SK-N-SH (cell line): ENCODE measurements at regions not wholly inside any gene's neighbourhood (a gene's known extent, or its start where the extent isn't known, plus 50 kb on each side); places are given as distances from the start of the nearest gene placed in this dataset.
A peak's percentile ranks its signal among the peaks of the same experiment; 100 is the strongest.

Experiments
- CTCF ChIA-PET: fragments of 300-600, 350-600 bp; formaldehyde crosslinking; extraction: SDS; loops from one replicate; lab custom pipeline; 2021; lab: Yijun Ruan, JAX
- POLR2A ChIA-PET: fragments of 350-600 bp; sonication (Branson Sonifier 250); formaldehyde crosslinking; extraction: SDS; loops from one replicate; lab custom pipeline; 2020; ENCODE audit warnings: antibody characterized with exemption, inconsistent platforms; lab: Yijun Ruan, JAX
- DNase-seq: peaks from one replicate; pipeline ENCODE4 v3.0.0; 2012
- H2AFZ ChIP-seq: fragments of 200-600 bp; sonication (generic); 2 replicates; pipeline ENCODE4 v1.8.1; 2016; ENCODE audit warnings: antibody characterized with exemption, mild to moderate bottlenecking, low read depth
- H3F3A ChIP-seq: fragments of 200-600 bp; sonication (generic); replicated peaks from 2 replicates; pipeline ENCODE3; 2016; ENCODE audit warnings: antibody characterized with exemption, mild to moderate bottlenecking; ENCODE audit not compliant: insufficient read depth
- H3K27ac ChIP-seq, 2 experiments: fragments of 200-500 bp in 1 of 2; fragments of 200-600 bp in 1 of 2; sonication (Bioruptor generic) in 1 of 2; sonication (generic), shearing (Covaris generic) in 1 of 2; 2 replicates each; pipeline versions ENCODE4 v1.5.1 to v1.6.1; 2014 to 2016; ENCODE audit warnings: low read depth in 2 of 2, inconsistent platforms in 1 of 2, low read length in 1 of 2, mild to moderate bottlenecking in 1 of 2, mixed read lengths in 1 of 2
- H3K27me3 ChIP-seq: fragments of 200-600 bp; sonication (generic), shearing (Covaris generic); 2 replicates; pipeline ENCODE4 v1.6.1; 2016; ENCODE audit warnings: mixed run types; ENCODE audit not compliant: insufficient read depth
- H3K36me3 ChIP-seq, 2 experiments: fragments of 200-500 bp in 1 of 2; fragments of 200-600 bp in 1 of 2; sonication (Bioruptor generic) in 1 of 2; sonication (generic) in 1 of 2; replicated peaks in 1 of 2; 2 replicates each; pipeline versions ENCODE3 to v1.5.1; 2014 to 2016; ENCODE audit warnings: low read length in 1 of 2, mild to moderate bottlenecking in 1 of 2; ENCODE audit not compliant: insufficient read depth in 2 of 2, control insufficient read depth in 1 of 2
- H3K4me1 ChIP-seq, 2 experiments: fragments of 200-500 bp in 1 of 2; fragments of 200-600 bp in 1 of 2; sonication (Bioruptor generic) in 1 of 2; sonication (generic), shearing (Covaris generic) in 1 of 2; 2 replicates each; pipeline versions ENCODE4 v1.5.1 to v1.6.1; 2014 to 2016; ENCODE audit warnings: low read depth in 1 of 2, low read length in 1 of 2, mixed run types in 1 of 2; ENCODE audit not compliant: insufficient read depth in 2 of 2, control insufficient read depth in 1 of 2
- H3K4me2 ChIP-seq: fragments of 200-600 bp; sonication (generic), shearing (Covaris generic); 2 replicates; pipeline ENCODE4 v1.6.1; 2017; ENCODE audit warnings: mixed run types
- H3K4me3 ChIP-seq, 2 experiments: fragments of 200-500 bp in 1 of 2; fragments of 200-600 bp in 1 of 2; sonication (Bioruptor generic) in 1 of 2; sonication (generic), shearing (Covaris generic) in 1 of 2; 2 replicates each; pipeline versions ENCODE4 v1.5.1 to v1.8.1; 2014 to 2016; ENCODE audit warnings: low read depth in 2 of 2, inconsistent platforms in 1 of 2, low read length in 1 of 2, mild to moderate bottlenecking in 1 of 2, mixed read lengths in 1 of 2, moderate library complexity in 1 of 2
- H3K79me2 ChIP-seq: fragments of 200-600 bp; sonication (generic); 2 replicates; pipeline ENCODE4 v1.8.1; 2017; ENCODE audit warnings: mild to moderate bottlenecking; ENCODE audit not compliant: insufficient read depth
- H3K9ac ChIP-seq: fragments of 200-600 bp; sonication (generic); 2 replicates; pipeline ENCODE4 v1.6.1; 2017; ENCODE audit warnings: mixed run types
- H3K9me2 ChIP-seq: fragments of 200-600 bp; sonication (generic); 2 replicates; pipeline ENCODE4 v1.6.1; 2017; ENCODE audit warnings: mixed run types
- H3K9me3 ChIP-seq: fragments of 200-600 bp; sonication (generic); 2 replicates; pipeline ENCODE4 v1.6.1; 2017; ENCODE audit warnings: mixed run types, mild to moderate bottlenecking, moderate library complexity
- H4K20me1 ChIP-seq: fragments of 200-600 bp; sonication (generic); 2 replicates; pipeline ENCODE4 v1.6.1; 2017; ENCODE audit warnings: mild to moderate bottlenecking, mixed run types; ENCODE audit not compliant: insufficient read depth
- ELF1 ChIP-seq: IDR thresholded peaks from 2 replicates; pipeline ENCODE4 v1.4.0; 2012
- EZH2phosphoT487 ChIP-seq: fragments of 200-600 bp; sonication (generic); IDR thresholded peaks from 2 replicates; pipeline ENCODE4 v1.6.1; 2017; ENCODE audit warnings: low read depth, mixed run types, mild to moderate bottlenecking, antibody characterized with exemption, moderate library complexity, borderline replicate concordance
- FOXM1 ChIP-seq: IDR thresholded peaks from 2 replicates; pipeline ENCODE4 v1.4.0; 2012; ENCODE audit warnings: low read depth, mild to moderate bottlenecking
- MAX ChIP-seq: IDR thresholded peaks from 2 replicates; pipeline ENCODE4 v1.4.0; 2012; ENCODE audit warnings: low read depth
- PBX3 ChIP-seq: IDR thresholded peaks from 2 replicates; pipeline ENCODE4; 2012
- USF2 ChIP-seq: fragments of 150-350 bp; IDR thresholded peaks from 2 replicates; pipeline ENCODE4 v1.6.1; 2017; ENCODE audit warnings: antibody characterized with exemption, low read length, low read depth, borderline replicate concordance
- ZBTB33 ChIP-seq: IDR thresholded peaks from 2 replicates; pipeline ENCODE4 v1.4.0; 2012; ENCODE audit warnings: low read depth, borderline replicate concordance
- WGBS: methylation state at CpG from one replicate; pipeline ENCODE4 v1.1.6; 2017; ENCODE audit warnings: low lambda C conversion rate; 5-methylcytosine and 5-hydroxymethylcytosine counted together

GRCh38 chr17:79136596-79136995, 62.0 kb downstream of the ENGASE start:
- peaks cover 48% of the 10 kb centered on the region for H3K27me3 ChIP-seq
- WGBS = 46% methylated on average over 10 of the region's 10 CpGs
- no peak overlapping the region for H3K27ac ChIP-seq
- POLR2A ChIA-PET = no interaction called here
- TF ChIP-seq FOXM1 (no peak), USF2 (no peak), ELF1 (no peak), MAX (no peak), EZH2phosphoT487 (no peak), PBX3 (no peak), ZBTB33 (no peak)
- TF ChIP-seq, all 33 proteins: peak for 0
- Histone ChIP-seq H3F3A (no peaks in the 10 kb centered on the region), H3K4me2 (no peak overlapping the region), H4K20me1 (peaks cover 9% of the 10 kb centered on the region; the same call in 1 of the 2 replicates), H3K9me3 (no peaks in the 10 kb centered on the region), H3K4me3 (no peak overlapping the region), H3K36me3 (no peaks in the 10 kb centered on the region), H2AFZ (no peak overlapping the region), H3K9me2 (no peaks in the 10 kb centered on the region), H3K9ac (no peak overlapping the region), H3K4me1 (peaks cover 0 to 23% of the 10 kb centered on the region in 2 experiments; a peak in 1 of 4 replicates), H3K79me2 (no peaks in the 10 kb centered on the region)
- DNase-seq = peak; percentile 80
- CTCF ChIA-PET = interaction anchor here (0.9 to 3.0 kb wide), 7 partner anchors 10 to 257 kb away, joined by 3 to 15 read pairs (median 7); no protein-coding TSS in a partner anchor
